Fibroblast of lung (primary cell): ENCODE measurements at regions not wholly inside any gene's neighbourhood (a gene's known extent, or its start where the extent isn't known, plus 50 kb on each side); places are given as distances from the start of the nearest gene placed in this dataset.
A peak's percentile ranks its signal among the peaks of the same experiment; 100 is the strongest.

ENCODE experiments used
- DNase-seq, 2 donors: peaks; one replicate each; pipeline versions ENCODE4 v3.0.0 to v3.0.0-alpha.2; 2010; ENCODE audit warnings: low read depth in 2 of 2
- H2AFZ ChIP-seq: 2 replicates; pipeline ENCODE4 v1.5.1; 2012; ENCODE audit warnings: low read length, control low read depth, inconsistent platforms
- H3K27ac ChIP-seq: 2 replicates; pipeline ENCODE4 v1.5.1; 2011; ENCODE audit warnings: low read length, control low read depth; ENCODE audit not compliant: insufficient read depth
- H3K27me3 ChIP-seq: 2 replicates; pipeline ENCODE4 v1.5.1; 2011; ENCODE audit warnings: mild to moderate bottlenecking, low read length; ENCODE audit not compliant: control insufficient read depth, insufficient read depth
- H3K36me3 ChIP-seq: 2 replicates; pipeline ENCODE4 v1.5.1; 2011; ENCODE audit warnings: low read length; ENCODE audit not compliant: control insufficient read depth, insufficient read depth
- H3K4me1 ChIP-seq: 2 replicates; pipeline ENCODE4 v1.5.1; 2011; ENCODE audit warnings: low read length; ENCODE audit not compliant: control insufficient read depth, insufficient read depth; ENCODE audit errors: extremely low read depth
- H3K4me2 ChIP-seq: 2 replicates; pipeline ENCODE4 v1.5.1; 2011; ENCODE audit warnings: low read length, control low read depth; ENCODE audit not compliant: insufficient read depth; ENCODE audit errors: extremely low read depth
- H3K4me3 ChIP-seq, 4 experiments: fragments of 200-600 bp in 1 of 4; sonication (generic) in 1 of 4; replicated peaks in 1 of 4; 2 replicates each; pipeline ENCODE4 v1.5.1; 2011 to 2016; ENCODE audit warnings: low read length in 4 of 4, low read depth in 3 of 4, mild to moderate bottlenecking in 3 of 4, control low read depth in 2 of 4, inconsistent platforms in 1 of 4, mixed read lengths in 1 of 4; ENCODE audit not compliant: insufficient read depth in 1 of 4; ENCODE audit errors: control extremely low read depth in 1 of 4
- H3K79me2 ChIP-seq: 2 replicates; pipeline ENCODE4 v1.5.1; 2012; ENCODE audit warnings: mild to moderate bottlenecking, low read length, inconsistent platforms; ENCODE audit not compliant: control insufficient read depth, insufficient read depth
- H3K9ac ChIP-seq: 2 replicates; pipeline ENCODE4 v1.5.1; 2011; ENCODE audit warnings: mild to moderate bottlenecking, low read length, control low read depth; ENCODE audit not compliant: insufficient read depth
- H3K9me3 ChIP-seq: 2 replicates; pipeline ENCODE4 v1.5.1; 2012; ENCODE audit warnings: low read depth, low read length; ENCODE audit not compliant: control insufficient read depth, insufficient read depth
- H4K20me1 ChIP-seq: 2 replicates; pipeline ENCODE4 v1.5.1; 2011; ENCODE audit warnings: low read length; ENCODE audit not compliant: control insufficient read depth, insufficient read depth; ENCODE audit errors: extremely low read depth
- EZH2 ChIP-seq: IDR thresholded peaks from 2 replicates; pipeline ENCODE4 v1.5.1; 2012; ENCODE audit warnings: low read length, control low read depth, mild to moderate bottlenecking; ENCODE audit errors: missing control alignments
- TF ChIP-seq, protein P1 (sequence below), 2 donors: IDR thresholded peaks in 1 of 2; conservative IDR thresholded peaks in 1 of 2; 1 replicate in 1 of 2; 2 replicates in 1 of 2; pipeline ENCODE4 v1.5.1; 2011 to 2012; ENCODE audit warnings: low read length in 2 of 2, control low read depth in 1 of 2, inconsistent platforms in 1 of 2, low read depth in 1 of 2, mild to moderate bottlenecking in 1 of 2

DNA sequence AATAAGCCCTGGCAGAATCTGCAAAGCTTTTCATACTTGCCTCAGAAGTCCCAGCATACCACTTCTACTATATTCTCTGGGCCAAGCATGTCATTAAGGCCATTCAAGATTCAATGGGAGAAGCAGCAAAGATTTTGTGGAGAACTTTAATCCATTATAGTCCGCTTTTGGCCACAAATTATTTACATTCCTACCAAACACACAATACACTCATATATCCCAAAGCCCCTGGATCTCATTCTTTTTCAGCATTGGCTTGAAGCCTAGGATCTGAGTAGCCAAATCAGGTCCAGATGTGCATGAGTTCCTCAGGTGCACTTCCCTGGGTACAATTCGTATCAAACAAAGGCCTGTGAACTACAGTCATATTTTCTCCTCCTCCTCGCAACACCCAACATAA is 203.4 kb downstream of the NDFIP2 start:
- no peak for TF ChIP-seq EZH2
- TF ChIP-seq, protein P1, sequence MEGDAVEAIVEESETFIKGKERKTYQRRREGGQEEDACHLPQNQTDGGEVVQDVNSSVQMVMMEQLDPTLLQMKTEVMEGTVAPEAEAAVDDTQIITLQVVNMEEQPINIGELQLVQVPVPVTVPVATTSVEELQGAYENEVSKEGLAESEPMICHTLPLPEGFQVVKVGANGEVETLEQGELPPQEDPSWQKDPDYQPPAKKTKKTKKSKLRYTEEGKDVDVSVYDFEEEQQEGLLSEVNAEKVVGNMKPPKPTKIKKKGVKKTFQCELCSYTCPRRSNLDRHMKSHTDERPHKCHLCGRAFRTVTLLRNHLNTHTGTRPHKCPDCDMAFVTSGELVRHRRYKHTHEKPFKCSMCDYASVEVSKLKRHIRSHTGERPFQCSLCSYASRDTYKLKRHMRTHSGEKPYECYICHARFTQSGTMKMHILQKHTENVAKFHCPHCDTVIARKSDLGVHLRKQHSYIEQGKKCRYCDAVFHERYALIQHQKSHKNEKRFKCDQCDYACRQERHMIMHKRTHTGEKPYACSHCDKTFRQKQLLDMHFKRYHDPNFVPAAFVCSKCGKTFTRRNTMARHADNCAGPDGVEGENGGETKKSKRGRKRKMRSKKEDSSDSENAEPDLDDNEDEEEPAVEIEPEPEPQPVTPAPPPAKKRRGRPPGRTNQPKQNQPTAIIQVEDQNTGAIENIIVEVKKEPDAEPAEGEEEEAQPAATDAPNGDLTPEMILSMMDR (conservative IDR thresholded peaks at IDR 0.05 in 1 of 2, IDR thresholded peaks at IDR 0.05 in 1 of 2; ENCODE audit: low read depth in 1 of 2, low read length in 2 of 2), result no peak
- H3K79me2 ChIP-seq, result no peaks in the 10 kb centered on the region
- H3K9ac ChIP-seq, result no peak overlapping the region
- no peak overlapping the region for H3K27ac ChIP-seq
- peak in 1 of 2 donors; percentile 27 for DNase-seq
- no peak overlapping the region for H3K4me3 ChIP-seq
- no peaks in the 10 kb centered on the region for H3K9me3 ChIP-seq
- H3K4me1 ChIP-seq, result no peaks in the 10 kb centered on the region
- H3K4me2 ChIP-seq, result no peak overlapping the region
- H2AFZ ChIP-seq, result no peak overlapping the region
- H3K27me3 ChIP-seq, result no peaks in the 10 kb centered on the region
- H4K20me1 ChIP-seq, result no peaks in the 10 kb centered on the region
- H3K36me3 ChIP-seq, result no peaks in the 10 kb centered on the region

DNA sequence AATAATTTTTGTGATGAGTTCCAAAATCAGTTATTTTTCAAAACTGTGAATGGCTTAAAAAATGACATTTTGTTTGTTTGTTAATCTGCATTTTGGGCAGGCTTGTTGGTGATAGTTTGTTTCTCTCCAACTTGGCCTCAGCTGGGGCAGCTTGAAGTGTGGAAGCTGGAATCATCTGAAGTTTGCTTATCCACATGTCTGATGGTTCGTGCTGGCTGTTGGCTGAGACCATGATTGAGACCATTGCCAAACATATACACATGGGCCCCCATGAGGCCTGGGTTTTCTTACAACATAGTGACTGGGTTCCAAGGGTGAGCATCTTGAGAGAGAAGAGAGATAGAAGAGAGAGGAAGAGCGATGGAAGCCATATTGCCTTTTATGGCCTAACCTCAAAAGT is 201.2 kb downstream of the NDFIP2 start:
- H3K9ac ChIP-seq, result no peak overlapping the region
- no peak overlapping the region for H3K4me2 ChIP-seq
- H3K4me1 ChIP-seq, result no peaks in the 10 kb centered on the region
- no peak for DNase-seq
- no peaks in the 10 kb centered on the region for H3K36me3 ChIP-seq
- H3K27me3 ChIP-seq, result no peaks in the 10 kb centered on the region
- no peaks in the 10 kb centered on the region for H3K79me2 ChIP-seq
- no peak for TF ChIP-seq EZH2
- TF ChIP-seq, protein P1 (conservative IDR thresholded peaks at IDR 0.05 in 1 of 2, IDR thresholded peaks at IDR 0.05 in 1 of 2; ENCODE audit: low read depth in 1 of 2, low read length in 2 of 2), result no peak
- H3K4me3 ChIP-seq, result no peak overlapping the region
- H3K27ac ChIP-seq, result no peak overlapping the region
- no peak overlapping the region for H2AFZ ChIP-seq
- no peaks in the 10 kb centered on the region for H4K20me1 ChIP-seq
- no peaks in the 10 kb centered on the region for H3K9me3 ChIP-seq

DNA sequence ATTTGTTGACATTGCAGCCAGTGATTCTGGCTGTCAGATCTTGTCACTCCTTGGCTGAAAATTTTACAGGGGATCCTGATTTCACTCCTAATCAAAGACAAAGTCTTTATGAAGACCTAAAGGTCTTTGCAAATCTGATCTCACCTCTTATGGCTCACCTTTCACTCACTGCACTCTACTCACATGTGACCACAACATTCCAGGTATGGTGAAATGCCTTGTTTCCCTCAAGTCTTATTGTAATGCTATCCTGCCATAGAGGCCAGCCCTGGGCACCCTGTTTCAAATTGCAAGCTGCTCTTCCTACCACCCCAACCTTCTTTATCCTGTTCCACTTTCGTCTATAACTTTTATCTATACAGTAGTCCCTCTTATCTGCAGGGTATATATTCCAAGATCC is 200.1 kb downstream of the NDFIP2 start:
- H4K20me1 ChIP-seq, result no peaks in the 10 kb centered on the region
- no peak for DNase-seq
- TF ChIP-seq EZH2, result no peak
- TF ChIP-seq, protein P1 (conservative IDR thresholded peaks at IDR 0.05 in 1 of 2, IDR thresholded peaks at IDR 0.05 in 1 of 2; ENCODE audit: low read depth in 1 of 2, low read length in 2 of 2), result no peak

More for the DNA sequence above, 200.1 kb downstream of the NDFIP2 start:
- no peaks in the 10 kb centered on the region for H3K9me3 ChIP-seq
- no peaks in the 10 kb centered on the region for H3K27me3 ChIP-seq
- no peak overlapping the region for H3K27ac ChIP-seq
- H2AFZ ChIP-seq, result no peak overlapping the region
- H3K9ac ChIP-seq, result no peak overlapping the region
- H3K36me3 ChIP-seq, result no peaks in the 10 kb centered on the region
- H3K4me1 ChIP-seq, result no peaks in the 10 kb centered on the region
- H3K4me2 ChIP-seq, result no peak overlapping the region
- no peaks in the 10 kb centered on the region for H3K79me2 ChIP-seq
- no peak overlapping the region for H3K4me3 ChIP-seq
